ENCODE measurements at regions not wholly inside any gene's neighbourhood (a gene's known extent, or its start where the extent isn't known, plus 50 kb on each side); places are given as distances from the start of the nearest gene placed in this dataset.
"Not testable (repeated sequence)": the region's sequence is repeated elsewhere in the genome, so short reads cannot be mapped to it uniquely, and the experiment has no call there.

DNA sequence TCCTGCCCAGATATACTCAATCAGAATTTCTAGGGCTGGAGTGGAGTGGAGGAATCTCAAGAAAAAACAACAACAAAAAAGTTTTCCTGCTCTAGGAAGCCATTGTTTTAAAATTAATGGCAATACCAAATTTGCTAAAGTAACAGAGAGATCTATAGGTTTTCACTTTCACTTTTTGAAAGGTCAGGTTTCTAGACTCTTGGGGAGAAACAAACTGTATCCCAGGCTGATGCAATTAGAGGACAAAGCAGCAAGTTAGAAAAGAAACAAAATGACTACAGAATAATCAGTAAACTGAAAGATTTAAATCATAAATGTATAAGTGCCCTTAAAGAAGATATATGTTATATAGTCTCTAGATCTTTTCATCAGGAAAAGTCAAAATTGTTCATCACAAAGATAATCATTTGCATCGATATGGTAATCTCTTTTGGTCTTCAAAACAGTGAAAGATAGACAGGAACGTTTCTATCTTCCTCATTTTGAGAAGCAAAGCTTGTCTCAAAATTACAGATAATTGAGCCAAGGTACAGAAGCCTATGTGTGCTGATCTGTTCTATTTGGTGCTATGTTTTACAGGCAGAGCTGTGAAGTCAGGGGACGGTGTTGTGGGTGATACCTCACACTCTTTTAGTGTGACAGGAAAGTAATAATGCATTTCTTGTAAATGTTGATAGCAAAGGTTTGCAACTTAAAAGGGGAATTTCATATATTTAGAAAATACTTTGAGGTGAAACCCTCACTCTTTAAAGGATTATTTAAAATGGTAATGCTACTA is 1746.6 kb upstream of the C9orf72 start:
- no peak for DNase-seq

DNA sequence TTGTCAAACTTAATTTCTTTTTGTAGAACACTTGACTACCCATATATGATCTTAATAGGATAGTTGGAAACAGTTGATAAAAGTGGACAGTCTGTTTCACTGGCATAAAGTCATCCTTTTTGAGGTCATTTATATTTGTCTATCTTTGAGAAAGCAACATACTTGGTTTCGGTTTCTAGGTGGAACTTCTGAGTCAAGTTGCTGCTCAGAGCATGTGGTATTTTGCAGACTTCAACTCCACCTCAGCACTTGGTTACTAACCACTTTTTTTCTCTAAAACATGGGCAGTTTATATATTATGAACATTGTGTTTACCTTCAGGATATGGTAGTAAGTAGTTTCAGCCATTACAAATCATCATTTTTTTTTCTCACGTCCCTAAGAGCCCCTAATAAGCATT is 1749.0 kb upstream of the C9orf72 start:
- no peak for DNase-seq

DNA sequence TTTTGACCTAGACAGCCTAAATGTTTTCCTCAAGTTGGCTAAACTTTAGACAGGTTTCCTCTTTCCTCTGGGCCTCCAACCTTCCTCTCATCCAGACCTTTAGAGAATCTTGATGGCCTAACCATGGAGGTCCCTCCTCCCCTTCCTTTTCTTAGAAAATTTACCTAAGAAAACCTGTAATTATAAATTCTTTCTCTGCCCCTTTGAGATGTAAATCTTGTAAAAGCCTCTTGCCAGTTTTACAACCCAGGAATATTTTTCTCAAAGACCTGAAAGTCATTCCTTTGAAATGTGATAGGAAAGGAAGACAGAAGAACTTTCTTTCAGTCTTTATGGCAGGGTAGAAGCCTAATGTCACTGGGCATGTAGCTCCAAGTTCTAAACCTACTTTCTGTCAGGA is 1752.6 kb upstream of the C9orf72 start:
- no peak for DNase-seq

DNA sequence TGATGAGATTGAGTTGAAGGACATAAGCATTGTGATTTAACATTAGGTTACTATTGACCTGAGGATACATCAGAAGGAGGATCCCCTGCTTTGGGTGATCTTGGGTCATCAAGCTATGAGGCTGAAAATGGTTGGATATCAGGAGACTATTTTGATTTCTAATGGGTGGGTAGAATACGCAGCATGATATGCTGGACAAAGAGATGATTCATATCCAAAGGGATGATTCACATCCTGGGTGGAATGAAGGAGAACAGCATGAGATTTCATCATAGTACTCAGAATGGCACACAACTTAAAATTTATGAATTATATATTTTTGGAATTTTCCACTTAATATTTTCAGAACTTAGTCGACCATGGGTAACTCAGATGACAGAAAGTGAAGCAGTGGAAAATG is 1759.5 kb upstream of the C9orf72 start:
- DNase-seq, result no peak

DNA sequence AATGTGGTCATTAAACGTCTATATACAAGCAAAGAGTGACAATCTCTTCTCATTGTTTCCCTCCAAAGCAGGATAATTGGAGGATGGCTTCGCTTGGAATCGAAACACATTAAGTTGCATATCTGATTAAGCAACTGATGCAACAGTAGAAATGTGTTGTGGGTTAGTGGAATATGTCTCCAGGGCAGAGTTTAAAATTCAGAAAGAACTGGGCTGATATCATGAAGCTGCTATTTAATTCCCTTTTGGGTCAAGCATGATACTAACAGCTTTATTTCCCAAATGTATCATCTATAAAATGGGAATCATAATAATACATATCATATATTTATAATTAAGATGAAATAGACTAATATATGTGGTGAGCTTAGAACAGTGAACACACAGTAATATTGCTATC is 1763.0 kb upstream of the C9orf72 start:
- DNase-seq, result no peak

DNA sequence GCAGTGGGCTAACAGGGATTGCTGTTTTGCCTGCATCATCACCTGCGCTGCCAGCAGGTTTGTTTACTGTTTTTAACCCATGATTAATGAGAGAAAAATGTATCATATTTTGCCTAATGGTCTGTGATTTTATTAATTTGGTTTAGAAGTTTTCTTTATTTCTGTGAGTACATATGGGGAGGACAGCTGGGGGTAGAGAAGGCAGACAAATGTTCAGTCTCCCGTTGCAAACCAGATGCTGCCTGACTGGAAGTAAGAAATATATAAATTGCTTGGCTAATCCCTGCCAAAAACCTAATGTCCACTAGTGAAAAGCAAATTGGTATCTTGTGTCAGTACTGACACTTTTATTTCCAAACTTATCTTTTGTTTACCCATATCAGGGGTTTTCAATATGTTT is 1766.1 kb upstream of the C9orf72 start:
- DNase-seq, result no peak

DNA sequence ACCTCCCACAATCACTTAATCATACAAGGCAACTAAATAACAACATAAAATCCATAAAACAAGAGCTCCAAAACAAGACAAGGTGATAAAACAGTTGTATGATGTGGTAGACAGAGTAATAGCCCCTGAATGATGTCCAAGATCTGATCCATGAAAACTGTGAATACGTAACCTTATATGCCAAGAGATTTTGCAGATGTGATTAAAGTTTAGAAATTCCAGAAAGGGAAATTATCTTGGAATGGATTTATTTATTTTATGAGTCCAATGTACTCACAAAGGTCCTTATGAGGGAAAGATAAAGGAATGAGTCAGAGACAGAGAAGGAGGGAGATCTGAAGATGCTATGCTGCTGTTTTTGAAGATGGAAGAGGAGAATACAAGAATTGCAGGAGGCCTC is 1775.7 kb upstream of the C9orf72 start:
- no peak for DNase-seq

DNA sequence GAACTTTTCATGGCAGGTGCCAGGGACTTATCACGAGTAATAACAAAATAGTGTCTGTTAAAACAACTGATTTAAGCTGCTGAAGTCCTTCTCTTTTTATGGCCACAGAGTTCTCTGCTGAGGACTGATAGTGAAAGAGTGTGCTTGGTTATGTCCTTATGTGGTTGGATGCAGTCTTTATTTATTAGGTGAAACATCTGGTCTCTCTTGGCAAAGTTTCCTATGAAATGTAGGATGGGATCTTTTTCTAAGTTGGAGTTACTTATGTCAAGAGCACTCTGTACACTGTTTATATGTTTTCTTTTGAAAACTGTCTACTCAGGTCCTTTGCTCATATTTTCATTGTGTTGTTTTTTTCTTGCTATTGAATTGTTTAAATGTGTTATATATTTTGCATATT is 1816.1 kb upstream of the C9orf72 start:
- DNase-seq, result no peak

DNA sequence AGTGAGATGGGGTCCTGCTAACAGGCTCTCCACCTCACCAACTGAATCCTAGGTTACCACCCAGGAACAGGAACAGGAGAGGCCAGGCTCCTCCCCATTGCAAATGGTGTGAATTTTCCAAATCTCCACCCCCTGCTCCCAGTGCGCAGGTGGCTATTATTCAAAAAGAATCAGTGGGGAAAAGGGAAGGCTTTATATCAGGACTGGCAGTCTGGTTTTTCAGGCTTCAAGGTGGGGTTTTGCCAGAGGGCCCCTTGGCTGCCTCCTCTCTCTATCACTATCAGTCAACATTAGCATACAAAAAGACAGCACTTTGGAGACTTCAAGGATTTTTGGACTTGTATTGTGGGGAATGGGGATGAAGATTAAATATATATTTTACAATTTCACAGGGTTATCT is 1817.6 kb upstream of the C9orf72 start:
- no peak for DNase-seq

DNA sequence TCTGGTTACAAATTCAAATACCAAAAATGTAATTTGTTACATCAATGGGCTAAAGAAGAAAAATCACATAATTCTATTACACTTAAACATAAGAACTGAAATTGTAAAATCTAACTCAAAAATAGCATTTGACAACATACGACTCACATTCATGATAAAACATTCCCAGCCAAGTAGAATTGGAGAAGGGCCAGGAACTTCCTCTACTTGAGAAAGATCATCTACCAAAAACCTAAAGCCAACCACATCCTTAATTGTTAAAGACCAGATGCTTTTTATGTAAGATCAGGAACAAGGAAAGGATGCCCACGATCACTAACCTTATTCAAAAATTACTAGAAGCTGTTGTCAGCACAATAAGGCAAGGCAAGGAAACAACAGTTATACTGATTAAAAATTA is 1819.8 kb upstream of the C9orf72 start:
- no peak for DNase-seq

DNA sequence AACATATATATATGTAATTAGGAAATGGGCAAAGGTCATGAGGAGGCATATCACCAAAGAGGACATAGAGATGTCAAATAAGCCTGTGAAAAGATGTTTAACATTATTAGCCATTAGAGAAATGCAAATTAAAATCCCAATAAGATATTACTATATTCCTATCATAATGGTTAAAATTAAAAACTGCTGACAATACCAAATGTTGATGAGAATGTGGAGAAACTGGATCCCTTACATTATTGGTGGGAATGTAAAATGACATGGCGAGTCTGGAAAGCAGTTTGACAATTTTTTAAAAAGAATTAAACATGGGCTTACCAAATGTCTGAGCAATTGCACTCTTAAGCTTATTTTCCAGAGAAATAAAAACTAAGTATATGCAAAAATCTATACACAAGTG is 1821.6 kb upstream of the C9orf72 start:
- DNase-seq, result no peak

DNA sequence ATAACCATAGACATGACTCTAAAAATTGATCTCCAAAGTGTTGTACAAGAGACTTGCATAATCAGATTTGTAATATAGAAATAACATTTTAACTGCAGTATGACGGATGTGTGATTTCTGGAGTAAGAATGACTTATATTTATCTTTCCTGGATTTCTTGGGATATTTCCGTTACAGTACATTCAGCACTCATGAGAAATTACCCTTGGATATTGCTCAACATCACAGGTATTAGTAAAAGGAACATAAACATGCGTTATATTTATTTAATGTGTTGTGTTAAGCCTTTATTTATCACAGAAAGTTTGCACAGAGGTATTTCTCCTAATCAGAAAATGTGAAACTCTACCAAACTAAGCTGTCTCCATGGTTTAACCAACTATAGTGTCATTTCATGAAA is 1823.9 kb upstream of the C9orf72 start:
- no peak for DNase-seq

DNA sequence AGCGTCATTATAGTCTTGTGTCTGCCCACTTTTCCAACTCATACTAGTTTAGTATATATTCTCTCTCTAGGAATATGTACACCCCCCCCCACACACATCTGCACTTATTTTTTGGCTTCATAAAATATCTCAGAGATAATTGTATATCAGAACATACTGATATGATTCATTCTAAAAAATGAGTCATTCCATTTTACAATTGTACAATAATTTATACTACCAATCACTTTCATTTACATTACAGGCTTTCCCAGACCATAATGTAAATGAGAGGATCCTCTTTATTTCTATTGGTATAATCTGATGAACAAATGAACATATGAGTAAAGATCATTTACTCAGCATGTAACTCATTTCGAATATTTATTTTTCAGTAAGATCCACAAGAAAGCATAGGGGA is 1842.9 kb upstream of the C9orf72 start:
- no peak for DNase-seq

DNA sequence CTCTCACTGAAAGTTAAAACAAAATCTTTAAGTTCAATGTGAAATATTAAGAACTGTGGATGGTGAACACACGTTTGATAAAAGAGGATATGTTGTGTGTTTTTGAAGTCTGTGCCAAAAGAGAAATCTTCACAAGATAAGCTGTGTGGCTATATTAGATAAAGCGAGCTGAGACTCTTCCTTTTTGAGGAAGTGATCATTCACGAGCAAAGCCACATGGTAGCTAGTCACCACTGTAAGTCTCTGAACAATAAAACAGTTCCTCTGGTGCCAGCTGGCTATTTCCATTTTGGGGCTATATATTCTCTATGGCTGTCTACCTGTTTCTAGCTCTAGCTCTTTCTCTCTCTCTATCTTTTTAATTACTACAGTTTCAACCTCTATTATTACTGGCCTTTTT is 1849.2 kb upstream of the C9orf72 start:
- DNase-seq, result no peak

DNA sequence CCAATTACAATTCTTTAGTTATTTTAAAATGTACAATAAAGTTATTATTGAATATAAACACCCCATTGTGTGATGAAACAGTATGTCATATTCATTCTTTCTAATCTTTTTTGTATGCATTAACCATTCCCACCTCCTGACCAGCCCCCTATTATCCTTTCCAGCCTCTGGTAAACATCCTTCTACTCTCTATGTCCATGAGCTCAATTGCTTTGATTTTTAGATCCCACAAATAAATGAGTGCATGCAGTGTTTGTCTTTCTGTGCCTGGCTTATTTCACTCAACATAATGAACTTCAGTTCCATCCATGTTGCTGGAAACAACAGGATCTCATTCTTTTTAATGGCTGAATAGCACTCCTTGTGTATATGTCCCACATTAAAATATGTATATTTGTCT is 1858.9 kb upstream of the C9orf72 start:
- DNase-seq, result no peak

DNA sequence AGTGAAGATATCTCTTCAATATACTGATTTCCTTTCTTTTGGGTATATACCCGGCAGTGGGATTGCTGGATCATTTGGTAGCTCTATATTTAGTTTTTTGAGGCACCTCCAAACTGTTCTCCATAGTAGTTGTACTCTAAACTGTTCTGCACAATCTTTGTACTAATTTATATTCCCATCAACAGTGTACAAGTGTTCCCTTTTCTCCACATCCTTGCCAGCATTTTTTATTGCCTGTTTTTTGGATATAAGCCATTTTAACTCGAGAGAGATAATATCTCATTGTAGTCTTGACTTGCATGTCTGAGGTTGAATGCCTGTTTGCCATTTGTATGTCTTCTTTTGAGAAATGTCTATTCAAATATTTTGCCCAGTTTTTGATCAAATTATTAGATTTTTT is 1859.4 kb upstream of the C9orf72 start:
- not testable (repeated sequence) for DNase-seq

DNA sequence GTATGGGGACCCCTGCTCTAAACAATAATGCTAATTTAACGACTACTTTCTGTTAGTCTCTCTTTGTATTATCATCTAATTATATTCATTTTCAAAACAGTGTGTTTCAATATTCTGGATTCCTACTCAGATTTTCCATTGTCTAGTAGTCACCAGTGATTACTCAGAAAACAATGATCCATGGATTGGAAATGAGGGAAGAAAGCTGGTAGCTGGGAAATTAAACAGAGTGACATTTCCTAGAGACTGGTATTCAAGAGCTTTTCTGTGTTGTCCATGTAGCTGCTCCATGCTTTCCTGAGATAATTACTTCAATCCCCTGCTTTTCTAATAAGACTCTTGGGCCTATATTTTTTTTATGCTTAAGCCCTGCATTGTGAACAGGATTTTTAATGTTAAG is 1862.1 kb upstream of the C9orf72 start:
- no peak for DNase-seq

DNA sequence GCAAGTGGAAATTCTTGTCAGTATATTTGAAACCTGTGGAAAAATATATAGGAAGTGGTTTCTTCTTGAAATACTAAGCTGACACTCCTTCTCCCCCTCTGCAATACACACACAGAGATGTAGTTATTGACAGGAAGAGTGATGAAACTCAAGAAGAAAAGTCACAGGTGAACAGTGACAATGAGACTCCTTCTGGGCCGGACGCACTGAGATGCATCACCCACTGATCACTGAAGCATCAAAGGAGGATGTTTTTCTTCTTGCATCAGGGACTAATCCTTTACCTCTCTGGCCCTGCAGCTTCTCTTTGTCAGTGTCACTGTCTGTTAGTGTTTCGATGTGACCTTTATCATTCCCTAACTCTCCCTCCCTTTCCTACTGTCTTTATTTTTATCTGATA is 1864.2 kb upstream of the C9orf72 start:
- DNase-seq, result no peak

DNA sequence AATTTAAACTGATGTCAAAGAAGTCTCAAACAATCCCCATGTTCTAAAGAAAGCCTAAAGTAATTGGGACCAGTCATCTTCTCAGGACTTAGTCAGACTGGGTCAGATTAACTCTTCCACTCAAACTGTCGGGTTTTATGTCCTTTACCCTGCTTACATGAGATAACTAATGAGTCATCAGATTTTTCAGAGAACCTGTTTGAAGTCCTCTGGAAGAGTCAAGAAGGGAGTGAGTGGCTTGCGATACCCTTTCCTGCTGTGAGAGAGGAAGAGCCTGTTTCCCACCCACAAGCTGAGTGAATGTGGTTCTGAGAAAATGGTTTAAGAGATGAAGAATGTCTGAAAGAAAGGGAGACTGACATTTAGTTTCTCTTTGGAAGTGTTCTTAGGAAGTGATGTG is 1866.7 kb upstream of the C9orf72 start:
- DNase-seq, result no peak

DNA sequence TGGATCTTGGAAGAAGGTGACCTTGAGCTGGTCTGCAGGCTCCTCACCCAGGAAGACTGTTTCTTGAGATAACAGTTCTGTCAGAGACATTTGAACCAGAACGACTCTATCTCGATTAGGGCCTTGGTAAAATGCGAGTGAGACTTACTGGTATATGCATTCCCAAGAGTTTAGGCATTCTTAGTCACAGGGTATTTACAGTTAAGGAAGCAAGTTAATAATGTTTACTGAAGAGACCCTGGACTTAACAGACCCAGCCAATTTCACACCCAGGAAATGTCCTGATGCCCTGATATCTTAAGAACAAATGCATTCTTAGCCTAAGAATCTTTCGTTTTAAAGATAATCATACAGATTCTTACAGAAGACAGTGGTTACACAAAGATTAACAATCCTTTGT is 1867.2 kb upstream of the C9orf72 start:
- no peak for DNase-seq

DNA sequence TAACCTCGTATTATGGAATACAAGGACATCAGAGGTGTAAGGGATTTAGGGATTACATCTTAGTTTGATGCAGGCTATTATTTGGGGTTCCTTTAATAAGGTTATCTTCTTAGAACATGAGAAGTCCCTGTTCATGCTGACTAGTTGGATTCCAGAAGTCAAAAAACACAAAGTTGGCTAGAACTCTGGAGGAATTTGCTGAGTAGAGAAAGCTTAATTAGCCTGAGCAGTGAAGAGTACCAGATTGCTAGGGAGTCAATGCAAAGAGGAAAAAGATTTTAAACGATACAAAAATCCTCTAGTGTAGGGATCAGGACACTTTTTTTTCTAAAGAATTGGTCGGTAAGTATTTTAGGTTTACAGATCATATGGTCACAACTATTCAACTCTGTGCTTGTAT is 1872.5 kb upstream of the C9orf72 start:
- no peak for DNase-seq

DNA sequence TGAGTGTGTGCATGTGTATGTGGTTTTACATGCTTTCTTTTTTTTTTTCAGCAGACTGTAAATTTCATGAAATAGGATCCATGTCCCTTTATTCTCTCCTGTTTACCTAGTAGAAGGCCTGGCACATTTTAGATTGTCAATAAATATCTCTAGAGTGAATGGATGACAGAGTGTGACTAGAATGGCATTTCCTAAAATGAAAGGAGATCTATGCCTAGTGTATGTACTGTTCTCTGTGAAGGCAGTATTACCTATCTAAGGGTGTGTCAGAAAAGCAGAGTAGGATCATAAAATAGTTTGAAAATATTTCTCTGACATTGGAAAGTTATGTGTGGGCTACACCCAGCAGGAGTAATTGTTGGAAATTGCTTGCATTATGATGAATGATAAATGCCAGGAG is 1876.0 kb upstream of the C9orf72 start:
- no peak for DNase-seq

DNA sequence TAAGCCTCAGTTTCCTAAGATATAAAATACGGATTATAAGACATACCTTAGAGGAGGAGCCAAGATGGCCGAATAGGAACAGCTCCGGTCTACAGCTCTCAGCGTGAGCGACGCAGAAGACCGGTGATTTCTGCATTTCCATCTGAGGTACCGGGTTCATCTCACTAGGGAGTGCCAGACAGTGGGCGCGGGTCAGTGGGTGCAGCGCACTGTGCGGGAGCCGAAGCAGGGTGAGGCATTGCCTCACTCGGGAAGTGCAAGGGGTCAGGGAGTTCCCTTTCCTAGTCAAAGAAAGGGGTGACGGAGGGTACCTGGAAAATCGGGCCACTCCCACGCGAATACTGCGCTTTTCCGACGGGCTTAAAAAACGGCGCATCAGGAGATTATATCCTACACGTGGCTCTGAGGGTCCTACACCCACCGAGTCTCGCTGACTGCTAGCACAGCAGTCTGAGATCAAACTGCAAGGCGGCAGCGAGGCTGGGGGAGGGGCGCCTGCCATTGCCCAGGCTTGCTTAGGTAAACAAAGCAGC is 1877.1 kb upstream of the C9orf72 start:
- DNase-seq, result not testable (repeated sequence)

DNA sequence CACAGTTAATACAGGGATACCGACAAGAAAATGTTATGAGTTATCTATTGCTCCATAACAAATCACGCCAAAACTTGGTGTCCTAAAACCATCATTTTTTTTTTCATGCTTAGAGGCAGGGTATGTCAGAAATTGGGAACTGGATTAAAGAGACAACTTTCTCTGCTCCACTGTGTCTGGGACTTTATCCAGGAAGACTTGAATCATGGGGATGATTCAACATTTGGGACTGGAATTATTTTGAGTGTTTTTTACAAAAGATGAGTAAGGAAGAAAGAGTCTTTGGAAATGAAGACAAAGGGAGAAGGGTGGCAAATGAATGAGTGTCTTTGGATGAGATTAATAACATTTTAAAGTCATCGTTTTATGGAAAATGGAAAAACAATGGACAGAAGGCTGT is 1883.7 kb upstream of the C9orf72 start:
- no peak for DNase-seq

DNA sequence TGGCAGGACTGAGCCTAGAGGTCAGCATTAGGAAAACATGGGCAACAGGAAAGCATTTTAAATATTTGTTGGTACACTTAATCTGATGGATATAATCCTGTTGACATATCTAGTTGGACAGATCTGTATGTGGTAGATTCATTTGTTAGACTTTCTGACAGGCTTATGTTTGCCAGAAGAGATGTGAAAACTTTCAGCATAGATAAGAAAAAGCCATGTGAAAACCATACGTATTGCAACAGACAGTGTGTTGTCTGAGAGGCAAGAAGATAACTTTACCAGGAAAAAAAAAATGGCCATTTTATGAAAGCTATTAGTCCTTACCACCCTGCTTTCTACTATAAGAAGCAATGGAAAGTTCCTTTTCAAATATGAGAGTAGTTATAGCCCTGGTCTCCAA is 1902.2 kb upstream of the C9orf72 start:
- DNase-seq, result no peak
